ENCODE measurements at regions not wholly inside any gene's neighbourhood (a gene's known extent, or its start where the extent isn't known, plus 50 kb on each side); places are given as distances from the start of the nearest gene placed in this dataset.

DNA sequence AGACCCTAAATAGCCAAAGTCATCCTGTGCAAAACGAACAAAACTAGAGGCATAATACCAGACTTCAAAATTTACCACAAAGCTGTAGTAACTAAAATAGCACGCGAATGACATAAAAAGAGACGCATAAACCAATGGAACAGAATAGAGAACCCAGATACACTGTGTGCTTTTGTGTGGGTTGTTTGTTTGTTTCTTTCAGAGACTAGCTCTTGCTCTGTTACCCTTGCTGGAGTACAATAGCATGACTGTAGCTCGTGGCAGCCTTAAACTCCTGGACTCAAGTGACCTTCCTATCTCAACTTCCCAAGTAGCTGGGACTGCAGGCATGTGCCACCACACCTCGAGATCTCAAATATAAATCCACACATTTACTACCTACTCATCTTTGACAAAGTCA lies 1314.6 kb upstream of the GBE1 start:
- DNase-seq = no peak

DNA sequence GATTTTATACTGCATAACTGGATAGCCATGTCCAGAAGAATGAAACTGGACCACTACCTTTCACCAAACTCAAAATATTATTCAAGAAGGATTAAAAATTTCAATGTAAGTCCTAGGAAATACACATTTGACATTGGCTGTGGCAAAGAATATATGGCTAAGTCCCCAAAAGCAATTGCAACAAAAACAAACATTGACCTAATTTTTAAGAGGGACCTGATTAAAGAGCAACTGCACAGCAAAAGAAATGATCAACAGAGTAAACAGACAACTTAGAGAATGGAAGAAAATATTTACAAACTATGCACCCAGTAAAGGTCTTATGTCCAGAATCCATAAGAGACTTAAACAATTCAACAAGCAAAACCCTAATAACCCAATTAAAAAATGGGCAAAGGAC lies 1313.0 kb upstream of the GBE1 start:
- DNase-seq = no peak

- no peak for DNase-seq
Observed at GRCh38 chr3:83065851-83066460, 1304.5 kb upstream of the GBE1 start.

- no peak for DNase-seq
Observed at GRCh38 chr3:83063446-83063845, 1302.0 kb upstream of the GBE1 start.

DNA sequence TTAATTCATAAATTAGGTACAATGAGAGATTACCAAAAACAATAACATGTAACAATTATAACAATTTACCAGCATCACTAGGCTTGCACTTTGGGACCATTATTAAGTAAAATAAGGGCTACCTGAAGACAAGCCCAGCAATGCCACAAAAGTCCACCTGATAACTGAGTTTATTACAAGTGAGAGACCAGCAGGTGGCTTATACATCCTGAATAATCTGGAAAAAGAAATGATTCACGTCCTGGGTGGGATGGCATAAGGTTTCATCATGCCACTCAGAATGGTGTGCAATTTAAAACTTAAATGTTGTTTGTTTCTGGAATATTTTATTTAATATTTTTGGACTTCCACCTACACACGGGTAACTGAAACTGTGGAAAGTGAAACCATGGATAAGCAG lies 1287.1 kb upstream of the GBE1 start:
- no peak for DNase-seq

DNA sequence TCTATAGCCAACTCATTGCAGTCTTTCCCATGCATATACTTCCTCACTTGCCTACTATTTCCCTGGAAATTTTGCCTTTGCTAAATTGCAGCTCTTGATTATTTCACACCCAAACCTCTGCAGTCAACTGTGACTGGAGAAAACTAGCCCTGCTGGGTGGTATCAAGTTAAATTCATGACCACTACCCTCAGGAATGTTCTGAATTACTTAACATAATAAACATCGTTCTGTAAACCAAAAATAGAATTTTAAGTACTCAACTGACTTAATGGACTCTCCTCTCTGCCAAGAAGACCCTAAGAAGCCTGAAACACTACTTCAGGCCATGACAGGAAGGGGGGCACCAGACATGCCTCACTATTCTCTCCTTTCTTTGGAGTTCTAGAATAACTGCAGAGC lies 1278.0 kb upstream of the GBE1 start:
- DNase-seq = no peak

GRCh38 chr3:83035704-83036010 lies 1274.2 kb upstream of the GBE1 start:
- no peak for DNase-seq

- no peak for DNase-seq
Observed at GRCh38 chr3:83034806-83035703, 1273.6 kb upstream of the GBE1 start.

GRCh38 chr3:83033133-83033532 lies 1271.7 kb upstream of the GBE1 start:
- DNase-seq = no peak

- DNase-seq = no peak
Observed at GRCh38 chr3:83023086-83023485, 1261.6 kb upstream of the GBE1 start.

- DNase-seq = no peak
Observed at GRCh38 chr3:83011481-83011880, 1250.0 kb upstream of the GBE1 start.

DNA sequence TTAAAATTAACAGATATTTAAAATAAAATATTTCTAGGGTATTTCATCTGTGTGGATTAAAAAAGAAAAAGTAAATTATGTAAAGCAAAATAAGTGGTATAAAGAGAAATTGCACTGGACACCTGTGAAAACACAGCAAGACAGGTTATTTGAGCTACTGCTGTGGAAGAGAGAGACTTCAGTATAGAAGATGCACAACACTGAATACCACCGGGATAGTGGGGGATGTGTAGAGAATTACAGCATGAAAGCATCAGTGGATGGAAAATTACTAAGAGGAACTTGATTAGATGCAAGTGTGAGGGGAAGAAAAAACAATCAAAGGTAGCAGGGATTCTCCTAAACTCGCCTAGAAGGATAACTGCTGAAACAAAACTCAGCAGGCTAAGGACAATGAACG lies 1242.5 kb upstream of the GBE1 start:
- DNase-seq = no peak

GRCh38 chr3:83002869-83003445 lies 1241.5 kb upstream of the GBE1 start:
- DNase-seq = no peak

DNA sequence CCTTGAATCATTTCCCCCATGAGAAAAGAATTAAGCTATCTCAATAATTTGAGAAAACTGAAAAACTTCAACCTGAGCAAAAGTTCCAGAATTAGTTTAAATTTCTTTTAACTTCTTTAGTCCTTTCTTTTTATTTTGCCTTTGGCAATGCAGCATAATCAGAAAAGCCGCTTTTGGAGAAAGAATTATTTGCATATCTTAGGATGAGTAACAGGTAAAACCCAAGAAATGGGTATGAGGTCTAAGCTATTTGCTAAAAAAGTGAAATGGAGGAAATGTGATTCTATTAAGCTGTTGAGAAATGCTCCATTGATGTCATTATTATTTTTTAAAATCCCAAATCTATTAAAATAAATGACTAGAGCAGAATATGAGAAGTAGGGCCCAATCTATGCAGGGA lies 1238.3 kb upstream of the GBE1 start:
- DNase-seq = no peak

- no peak for DNase-seq
Observed at GRCh38 chr3:82978368-82978767, 1216.9 kb upstream of the GBE1 start.

- DNase-seq = no peak
Observed at GRCh38 chr3:82977871-82978270, 1216.4 kb upstream of the GBE1 start.

- no peak for DNase-seq
Observed at GRCh38 chr3:82973791-82974190, 1212.3 kb upstream of the GBE1 start.

- no peak for DNase-seq
Observed at GRCh38 chr3:82960379-82960778, 1198.9 kb upstream of the GBE1 start.

DNA sequence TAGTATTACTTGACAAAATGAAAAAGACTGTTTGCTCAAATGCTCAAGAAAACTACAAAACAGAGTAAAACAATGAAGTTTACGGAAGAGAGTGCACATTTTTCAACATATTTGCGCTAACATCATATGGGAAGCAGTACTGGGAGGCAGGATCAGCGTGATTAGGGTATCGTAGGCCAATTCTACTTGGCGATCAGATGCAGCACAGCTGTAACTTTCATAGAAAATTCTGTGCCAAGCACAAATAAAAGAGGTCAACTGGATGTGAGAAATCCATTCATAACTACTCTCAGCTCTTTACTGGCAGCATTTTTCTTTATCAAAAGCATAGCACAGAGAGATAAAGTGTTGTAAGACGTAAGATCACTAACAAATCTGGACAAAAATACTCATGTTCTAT lies 1196.3 kb upstream of the GBE1 start:
- no peak for DNase-seq

DNA sequence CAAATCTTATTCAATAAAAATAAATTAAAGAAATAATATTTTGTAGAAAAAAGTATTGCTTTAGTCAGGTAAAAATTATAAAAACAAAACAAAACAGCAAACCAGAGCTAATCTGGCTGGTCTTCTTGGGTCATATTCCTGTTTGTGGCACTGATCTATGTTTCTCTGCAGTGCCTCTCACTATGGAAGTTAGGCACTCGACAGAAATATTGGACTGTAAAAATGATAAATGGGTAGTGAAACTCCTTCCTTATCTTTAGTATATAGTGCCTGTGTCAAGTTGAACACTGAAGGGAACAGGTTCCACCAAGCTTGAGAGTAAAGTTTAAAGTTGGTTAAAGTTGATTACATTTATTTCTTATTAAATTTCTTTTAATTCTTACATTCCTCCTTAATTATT lies 1195.6 kb upstream of the GBE1 start:
- DNase-seq = no peak

- DNase-seq = no peak
Observed at GRCh38 chr3:82954486-82954885, 1193.0 kb upstream of the GBE1 start.

DNA sequence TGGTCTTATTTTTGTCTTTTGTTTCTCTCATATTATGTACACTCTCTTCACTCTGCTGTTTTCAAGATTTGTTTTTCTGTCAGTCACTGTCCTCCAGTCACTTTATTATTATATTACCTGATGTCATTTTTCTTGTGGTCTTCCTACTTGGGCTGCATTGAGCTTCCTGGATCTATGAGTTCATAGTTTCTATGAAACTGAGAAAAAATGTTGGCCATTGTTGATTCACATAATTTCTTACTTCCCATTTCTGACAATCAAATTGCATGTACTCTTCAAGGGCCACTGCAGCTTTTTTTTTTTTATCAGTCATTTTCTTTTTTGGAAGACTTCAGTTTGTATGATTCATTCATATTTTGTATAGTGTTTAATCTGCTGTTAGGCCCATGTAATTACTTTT lies 1180.6 kb upstream of the GBE1 start:
- DNase-seq = no peak

DNA sequence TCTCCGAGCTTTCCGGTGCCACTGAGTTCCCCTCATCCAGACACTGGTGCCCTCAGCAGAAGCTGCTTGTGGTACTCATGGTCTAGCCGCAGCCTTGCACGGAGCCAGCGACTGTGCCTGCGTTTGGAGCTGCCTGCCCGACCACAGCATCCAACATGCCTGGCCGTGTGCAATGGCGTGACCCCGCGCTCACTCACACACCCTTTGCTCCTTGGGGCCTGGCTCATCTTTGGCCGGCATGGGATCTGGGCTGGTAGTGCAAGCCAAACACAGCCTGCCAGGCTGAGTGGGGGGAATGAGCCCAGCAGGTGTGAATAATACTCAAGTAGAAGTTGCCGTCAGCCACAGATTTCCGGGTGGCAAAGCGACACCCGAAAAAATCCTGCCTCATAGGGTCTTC lies 1178.7 kb upstream of the GBE1 start:
- no peak for DNase-seq

GRCh38 chr3:82939491-82940097 lies 1178.1 kb upstream of the GBE1 start:
- DNase-seq = no peak

All from hematopoietic multipotent progenitor cell treated with erythropoietin and hydrocortisone succinate and interleukin-3 and kit ligand, for 6 days (in vitro differentiated cells).